DMS 273 (cell line): ENCODE measurements at regions not wholly inside any gene's neighbourhood (a gene's known extent, or its start where the extent isn't known, plus 50 kb on each side); places are given as distances from the start of the nearest gene placed in this dataset.
"Not testable (repeated sequence)": the region's sequence is repeated elsewhere in the genome, so short reads cannot be mapped to it uniquely, and the experiment has no call there.

Source experiments
- DNase-seq: peaks from one replicate; lab custom pipeline; 2025; ENCODE audit not compliant: unreplicated experiment; lab: John Stamatoyannopoulos, UW

- no peak for DNase-seq
Observed at GRCh38 chr13:90448466-90449037, 898.9 kb upstream of the MIR17HG start.

- no peak for DNase-seq
Observed at GRCh38 chr13:90453342-90453741, 894.1 kb upstream of the MIR17HG start.

GRCh38 chr13:90454002-90454636 is 893.4 kb upstream of the MIR17HG start:
- DNase-seq = no peak

- DNase-seq = no peak
Observed at GRCh38 chr13:90455067-90455466, 892.4 kb upstream of the MIR17HG start.

- DNase-seq = no peak
Observed at GRCh38 chr13:90455823-90456222, 891.7 kb upstream of the MIR17HG start.

- DNase-seq = no peak
Observed at GRCh38 chr13:90461398-90461797, 886.1 kb upstream of the MIR17HG start.

- no peak for DNase-seq
Observed at GRCh38 chr13:90477216-90477615, 870.3 kb upstream of the MIR17HG start.

- DNase-seq = no peak
Observed at GRCh38 chr13:90483906-90484305, 863.6 kb upstream of the MIR17HG start.

- DNase-seq = no peak
Observed at GRCh38 chr13:90485436-90485835, 862.1 kb upstream of the MIR17HG start.

GRCh38 chr13:90492872-90493271 is 854.6 kb upstream of the MIR17HG start:
- no peak for DNase-seq

- no peak for DNase-seq
Observed at GRCh38 chr13:90493667-90494066, 853.8 kb upstream of the MIR17HG start.

- not testable (repeated sequence) for DNase-seq
Observed at GRCh38 chr13:90494849-90495248, 852.6 kb upstream of the MIR17HG start.

- no peak for DNase-seq
Observed at GRCh38 chr13:90498096-90498495, 849.4 kb upstream of the MIR17HG start.

GRCh38 chr13:90498816-90499215 is 848.7 kb upstream of the MIR17HG start:
- DNase-seq = no peak

GRCh38 chr13:90500569-90500968 is 846.9 kb upstream of the MIR17HG start:
- DNase-seq = no peak

- no peak for DNase-seq
Observed at GRCh38 chr13:90502153-90502552, 845.3 kb upstream of the MIR17HG start.

GRCh38 chr13:90502762-90503161 is 844.7 kb upstream of the MIR17HG start:
- DNase-seq = no peak

- DNase-seq = no peak
Observed at GRCh38 chr13:90510319-90510718, 837.2 kb upstream of the MIR17HG start.

- no peak for DNase-seq
Observed at GRCh38 chr13:90511903-90512302, 835.6 kb upstream of the MIR17HG start.

- not testable (repeated sequence) for DNase-seq
Observed at GRCh38 chr13:90514712-90515111, 832.8 kb upstream of the MIR17HG start.

GRCh38 chr13:90518417-90518816 is 829.1 kb upstream of the MIR17HG start:
- no peak for DNase-seq

- DNase-seq = no peak
Observed at GRCh38 chr13:90519157-90519556, 828.3 kb upstream of the MIR17HG start.

- DNase-seq = no peak
Observed at GRCh38 chr13:90526711-90527110, 820.8 kb upstream of the MIR17HG start.
